NOMO-1 treated with DMSO at 0.1 percent for 48 hours (cell line): ENCODE measurements at regions not wholly inside any gene's neighbourhood (a gene's known extent, or its start where the extent isn't known, plus 50 kb on each side); places are given as distances from the start of the nearest gene placed in this dataset.
"Not testable (repeated sequence)": the region's sequence is repeated elsewhere in the genome, so short reads cannot be mapped to it uniquely, and the experiment has no call there.

ENCODE experiments used
- DNase-seq: peaks from one replicate; lab custom pipeline; 2025; ENCODE audit not compliant: unreplicated experiment; lab: John Stamatoyannopoulos, UW

GRCh38 chr6:79431537-79431933 is 105.7 kb downstream of the LCA5 start:
- DNase-seq: no peak

- DNase-seq: no peak
Measured at GRCh38 chr6:79430913-79431536, 106.2 kb downstream of the LCA5 start.

GRCh38 chr6:79427721-79428120 is 109.5 kb downstream of the LCA5 start:
- no peak for DNase-seq

GRCh38 chr6:79426625-79427278 is 110.5 kb downstream of the LCA5 start:
- no peak for DNase-seq

- DNase-seq: no peak
Measured at GRCh38 chr6:79425589-79426311, 111.5 kb downstream of the LCA5 start.

GRCh38 chr6:79423216-79423615 is 114.0 kb downstream of the LCA5 start:
- no peak for DNase-seq

GRCh38 chr6:79422666-79423065 is 114.6 kb downstream of the LCA5 start:
- no peak for DNase-seq

GRCh38 chr6:79421707-79422484 is 115.3 kb downstream of the LCA5 start:
- no peak for DNase-seq

GRCh38 chr6:79421001-79421411 is 116.2 kb downstream of the LCA5 start:
- DNase-seq: no peak

- DNase-seq: no peak
Measured at GRCh38 chr6:79420054-79420453, 117.2 kb downstream of the LCA5 start.

- no peak for DNase-seq
Measured at GRCh38 chr6:79416931-79417330, 120.3 kb downstream of the LCA5 start.

- DNase-seq: no peak
Measured at GRCh38 chr6:79413562-79414002, 123.6 kb downstream of the LCA5 start.

GRCh38 chr6:79410806-79411205 is 126.4 kb downstream of the LCA5 start:
- no peak for DNase-seq

GRCh38 chr6:79408256-79408974 is 128.8 kb downstream of the LCA5 start:
- no peak for DNase-seq

- no peak for DNase-seq
Measured at GRCh38 chr6:79404677-79405076, 132.6 kb downstream of the LCA5 start.

GRCh38 chr6:79404261-79404660 is 133.0 kb downstream of the LCA5 start:
- DNase-seq: no peak

GRCh38 chr6:79403563-79403962 is 133.7 kb downstream of the LCA5 start:
- DNase-seq: no peak

- DNase-seq: no peak
Measured at GRCh38 chr6:79403086-79403485, 134.1 kb downstream of the LCA5 start.

- no peak for DNase-seq
Measured at GRCh38 chr6:79399499-79399898, 137.7 kb downstream of the LCA5 start.

- DNase-seq: not testable (repeated sequence)
Measured at GRCh38 chr6:79398617-79399016, 138.6 kb downstream of the LCA5 start.

GRCh38 chr6:79396625-79397024 is 140.6 kb downstream of the LCA5 start:
- no peak for DNase-seq
